Naive B cell (primary cell): ENCODE measurements at regions not wholly inside any gene's neighbourhood (a gene's known extent, or its start where the extent isn't known, plus 50 kb on each side); places are given as distances from the start of the nearest gene placed in this dataset.
"Not testable (repeated sequence)": the region's sequence is repeated elsewhere in the genome, so short reads cannot be mapped to it uniquely, and the experiment has no call there.

ENCODE experiments used
- ATAC-seq, 2 donors: fragments of 150-1000 bp; cut with Tn5 transposase; 2 replicates each; pipeline ENCODE4 v1.10.0; 2021; ENCODE audit warnings: low read depth in 2 of 2, mild to moderate bottlenecking in 2 of 2, moderate library complexity in 2 of 2
- DNase-seq: peaks from one replicate; pipeline ENCODE4 v3.0.0; 2022
- H3K27ac Mint-ChIP-seq, 6 donors: one replicate each; pipeline ENCODE4 v1.8.0; 2020 to 2022; ENCODE audit warnings: mild to moderate bottlenecking in 6 of 6, mixed read lengths in 6 of 6, moderate library complexity in 5 of 6, inconsistent platforms in 2 of 6
- H3K27me3 Mint-ChIP-seq, 3 donors: one replicate each; pipeline ENCODE4 v1.8.0; 2021 to 2022; ENCODE audit warnings: mixed read lengths in 3 of 3, mild to moderate bottlenecking in 1 of 3
- H3K36me3 Mint-ChIP-seq, 2 donors: one replicate each; pipeline ENCODE4 v1.8.0; 2020 to 2022; ENCODE audit warnings: mixed read lengths in 2 of 2, inconsistent platforms in 1 of 2, mild to moderate bottlenecking in 1 of 2
- H3K4me1 Mint-ChIP-seq, 3 donors: one replicate each; pipeline ENCODE4 v1.8.0; 2020 to 2022; ENCODE audit warnings: mixed read lengths in 3 of 3, inconsistent platforms in 1 of 3, mild to moderate bottlenecking in 1 of 3, moderate library complexity in 1 of 3
- H3K4me3 Mint-ChIP-seq, 8 donors: one replicate each; pipeline ENCODE4 v1.8.0; 2020 to 2022; ENCODE audit warnings: mild to moderate bottlenecking in 8 of 8, mixed read lengths in 8 of 8, moderate library complexity in 8 of 8, inconsistent platforms in 2 of 8
- H3K9me3 Mint-ChIP-seq, 7 donors: one replicate each; pipeline ENCODE4 v1.8.0; 2020 to 2022; ENCODE audit warnings: mixed read lengths in 7 of 7, mild to moderate bottlenecking in 5 of 7, inconsistent platforms in 2 of 7, moderate library complexity in 1 of 7

DNA sequence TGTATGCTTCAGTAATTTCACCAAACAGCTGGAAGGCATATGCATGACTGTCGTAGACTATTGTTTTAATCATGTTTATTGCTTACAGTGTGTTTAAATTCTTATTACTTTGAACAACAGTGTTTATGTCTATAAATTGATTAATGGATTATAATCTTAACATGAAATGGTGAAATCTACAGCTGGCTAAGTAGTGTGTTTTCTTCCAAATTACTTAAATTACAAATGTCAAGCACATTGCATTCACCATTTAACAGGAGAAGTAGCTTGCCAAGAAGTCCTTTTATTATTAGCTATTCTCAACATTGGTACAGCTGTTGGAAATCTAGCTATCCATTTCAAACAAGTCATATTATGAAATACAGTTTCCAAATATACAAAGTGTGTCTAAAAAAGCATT, 849.3 kb upstream of the PCDH10 start:
- no peaks in the 10 kb centered on the region for H3K27me3 Mint-ChIP-seq
- no peak for ATAC-seq
- no peaks in the 10 kb centered on the region for H3K36me3 Mint-ChIP-seq
- H3K4me3 Mint-ChIP-seq, result no peak overlapping the region
- DNase-seq, result no peak
- peaks cover 0 to 3% (median 0%) of the 10 kb centered on the region in 7 donors for H3K9me3 Mint-ChIP-seq
- H3K27ac Mint-ChIP-seq, result no peak overlapping the region
- no peaks in the 10 kb centered on the region for H3K4me1 Mint-ChIP-seq

DNA sequence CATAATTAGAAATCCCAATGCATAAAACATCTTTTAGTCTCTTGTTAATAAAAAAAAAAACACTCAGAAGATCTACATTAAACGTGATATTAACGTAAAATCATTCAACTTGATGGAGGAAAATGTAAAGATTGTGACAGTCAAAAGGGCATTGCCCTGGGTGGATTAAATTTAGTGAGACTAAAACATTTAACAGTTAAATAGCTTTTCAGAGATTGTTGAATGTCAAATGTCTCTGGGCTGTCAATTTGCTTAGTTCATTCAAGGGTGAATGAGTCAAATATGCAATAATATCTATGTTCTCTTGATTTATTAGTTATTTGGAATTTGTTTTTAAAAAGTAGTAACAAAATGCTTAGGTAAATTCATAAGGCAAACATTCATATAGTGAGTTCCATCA, 836.6 kb upstream of the PCDH10 start:
- H3K36me3 Mint-ChIP-seq, result no peaks in the 10 kb centered on the region
- DNase-seq (no peak), ATAC-seq (no peak)
- H3K4me1 Mint-ChIP-seq, result no peaks in the 10 kb centered on the region
- no peak overlapping the region for H3K27ac Mint-ChIP-seq
- no peaks in the 10 kb centered on the region for H3K9me3 Mint-ChIP-seq
- H3K4me3 Mint-ChIP-seq, result no peak overlapping the region
- no peaks in the 10 kb centered on the region for H3K27me3 Mint-ChIP-seq

DNA sequence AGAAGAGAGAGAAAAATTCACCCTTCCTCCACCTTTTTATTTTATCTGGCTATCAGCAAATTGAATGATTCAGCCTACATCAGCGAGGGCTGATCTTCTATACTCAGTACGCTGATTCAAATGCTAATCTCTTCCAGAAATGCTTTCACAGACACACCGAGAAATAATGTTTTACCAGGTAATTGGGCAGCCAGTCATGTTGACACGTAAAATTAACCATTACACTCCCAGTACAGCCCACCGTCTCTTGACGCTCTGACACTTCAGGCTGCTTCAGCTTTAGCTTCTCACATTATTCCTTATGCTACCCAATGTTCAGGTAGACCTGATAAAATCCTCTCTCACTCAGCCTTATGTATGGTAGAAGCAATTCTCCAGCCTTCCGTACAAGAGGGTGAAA, 835.2 kb upstream of the PCDH10 start:
- ATAC-seq, result no peak
- H3K27me3 Mint-ChIP-seq, result no peaks in the 10 kb centered on the region
- H3K4me3 Mint-ChIP-seq, result no peak overlapping the region

DNA sequence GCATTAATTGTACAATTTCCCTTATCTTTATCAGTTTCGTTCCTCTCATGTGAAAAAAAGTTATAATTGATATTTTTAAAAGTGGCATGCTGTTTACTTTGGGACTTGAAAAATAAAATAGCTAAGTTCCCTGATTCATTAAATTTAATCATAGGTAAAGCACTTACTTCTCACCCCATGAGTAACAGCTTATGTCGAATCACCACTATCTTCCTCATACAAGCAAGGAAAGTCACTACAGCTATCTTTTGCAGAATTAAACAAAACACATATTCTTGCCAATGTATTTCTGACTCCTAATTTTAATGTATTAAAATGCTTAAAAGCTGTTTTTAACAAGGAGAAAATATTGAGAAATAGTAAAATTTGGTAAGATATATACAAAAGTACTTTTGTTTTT, 832.4 kb upstream of the PCDH10 start:
- Mint-ChIP-seq H3K27ac (no peak overlapping the region), H3K9me3 (peaks cover 0 to 4% (median 0%) of the 10 kb centered on the region in 7 donors), H3K4me3 (no peak overlapping the region), H3K27me3 (no peaks in the 10 kb centered on the region), H3K4me1 (no peaks in the 10 kb centered on the region), H3K36me3 (no peaks in the 10 kb centered on the region)
- ATAC-seq (no peak), DNase-seq (no peak)

More for the DNA sequence above, 835.2 kb upstream of the PCDH10 start:
- H3K9me3 Mint-ChIP-seq, result no peaks in the 10 kb centered on the region
- no peak for DNase-seq
- no peaks in the 10 kb centered on the region for H3K4me1 Mint-ChIP-seq
- no peak overlapping the region for H3K27ac Mint-ChIP-seq
- no peaks in the 10 kb centered on the region for H3K36me3 Mint-ChIP-seq

DNA sequence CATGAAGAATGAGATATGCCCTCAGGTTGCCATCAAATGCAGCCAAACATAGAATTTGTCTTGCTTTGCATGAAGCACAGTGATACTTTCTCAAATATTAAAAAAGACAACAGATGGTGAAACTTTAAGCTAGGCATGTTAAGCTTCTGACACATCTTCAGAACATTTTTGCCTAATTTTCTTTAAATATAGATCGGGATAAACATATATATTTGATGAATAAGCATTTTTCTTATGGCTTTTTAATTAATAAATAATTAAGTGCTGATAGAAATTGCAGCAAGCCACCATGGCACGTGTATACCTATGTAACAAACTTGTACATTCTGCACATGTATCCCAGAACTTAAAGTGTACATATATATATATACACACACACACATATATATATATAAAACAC, 831.2 kb upstream of the PCDH10 start:
- H3K36me3 Mint-ChIP-seq, result no peaks in the 10 kb centered on the region

DNA sequence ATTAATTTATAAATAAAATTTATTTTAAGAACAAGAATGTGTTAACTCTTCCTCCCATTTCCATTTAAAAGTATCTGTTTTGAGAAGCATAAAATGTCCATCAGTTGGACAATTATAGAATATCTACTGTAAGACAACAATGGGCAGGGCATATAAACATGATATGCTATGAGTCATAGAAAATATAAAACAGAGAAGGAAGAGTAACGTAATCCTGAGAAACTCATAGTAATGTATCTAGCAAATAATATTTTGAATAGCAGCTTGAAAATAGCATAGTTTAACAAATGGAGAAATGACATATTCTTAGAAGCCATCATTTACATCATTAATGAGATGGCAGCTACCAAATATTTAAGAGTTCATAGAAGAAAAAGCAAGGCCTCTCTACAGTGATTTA, 820.3 kb upstream of the PCDH10 start:
- H3K27ac Mint-ChIP-seq, result no peak overlapping the region
- H3K9me3 Mint-ChIP-seq, result peaks cover 0 to 2% (median 0%) of the 10 kb centered on the region in 7 donors
- no peaks in the 10 kb centered on the region for H3K36me3 Mint-ChIP-seq
- no peaks in the 10 kb centered on the region for H3K27me3 Mint-ChIP-seq
- no peak overlapping the region for H3K4me3 Mint-ChIP-seq
- no peaks in the 10 kb centered on the region for H3K4me1 Mint-ChIP-seq
- no peak for ATAC-seq
- DNase-seq, result no peak

More for the DNA sequence above, 831.2 kb upstream of the PCDH10 start:
- Mint-ChIP-seq H3K4me1 (no peaks in the 10 kb centered on the region), H3K9me3 (peaks cover 0 to 5% (median 0%) of the 10 kb centered on the region in 7 donors), H3K27ac (no peak overlapping the region), H3K27me3 (no peaks in the 10 kb centered on the region), H3K4me3 (no peak overlapping the region)
- DNase-seq (no peak), ATAC-seq (no peak)

DNA sequence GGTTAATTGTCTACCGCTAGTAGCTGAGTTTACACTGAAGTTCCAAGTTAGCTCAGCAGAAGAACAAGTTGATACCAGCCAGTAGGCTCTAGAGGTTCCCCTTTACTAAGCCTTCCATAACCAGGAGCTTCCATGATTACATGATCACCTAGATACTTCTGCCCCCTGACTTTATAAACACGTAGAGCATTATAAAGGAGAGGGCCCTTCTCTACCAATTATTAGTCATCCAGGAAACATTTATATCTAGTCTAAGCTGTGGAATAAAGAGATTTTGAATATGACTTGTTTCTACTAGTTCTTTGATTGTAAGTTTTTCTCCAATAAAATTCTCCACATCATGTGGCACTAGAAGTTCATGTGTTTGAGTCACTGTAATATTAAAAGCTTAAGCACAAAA, 818.1 kb upstream of the PCDH10 start:
- no peak overlapping the region for H3K27ac Mint-ChIP-seq
- ATAC-seq (no peak), DNase-seq (no peak)
- H3K4me1 Mint-ChIP-seq, result no peaks in the 10 kb centered on the region
- no peaks in the 10 kb centered on the region for H3K36me3 Mint-ChIP-seq
- peaks cover 0 to 2% (median 0%) of the 10 kb centered on the region in 7 donors for H3K9me3 Mint-ChIP-seq
- no peak overlapping the region for H3K4me3 Mint-ChIP-seq
- no peaks in the 10 kb centered on the region for H3K27me3 Mint-ChIP-seq

DNA sequence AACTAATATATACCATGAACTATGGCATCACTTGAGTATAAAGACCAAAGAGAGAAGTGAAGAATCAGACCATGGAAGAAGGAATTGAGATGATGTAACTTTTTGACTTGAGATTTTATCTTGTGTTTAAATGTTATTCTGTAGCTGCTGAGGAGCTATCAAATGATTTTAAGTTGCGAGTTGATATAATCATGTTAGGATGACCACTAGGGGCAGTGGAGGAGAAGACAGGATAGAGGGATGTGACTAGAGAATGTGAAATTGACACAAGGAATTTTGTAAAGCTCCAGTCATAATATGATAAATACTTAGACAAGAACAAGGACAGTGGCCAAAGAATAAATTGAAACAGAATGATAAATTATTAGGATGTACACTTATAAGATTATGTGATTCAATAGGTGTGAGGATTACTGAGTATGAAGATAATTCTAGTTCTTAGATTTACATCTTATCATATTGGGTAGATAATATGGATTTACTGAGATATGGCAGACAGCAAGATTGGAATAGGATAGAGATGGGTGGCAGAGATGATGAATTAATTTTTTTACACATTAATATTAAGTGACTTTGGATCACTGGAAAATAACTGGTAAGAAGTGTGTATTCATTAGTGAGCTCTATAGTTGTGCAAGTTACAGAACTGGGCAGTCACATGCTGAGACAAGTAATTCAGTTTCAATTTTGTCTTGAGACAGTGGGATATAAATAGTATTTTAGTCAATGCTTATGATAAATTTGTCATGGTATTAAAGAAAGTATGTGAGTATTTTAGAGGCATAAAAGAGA, 816.0 kb upstream of the PCDH10 start:
- no peak for ATAC-seq
- no peak overlapping the region for H3K27ac Mint-ChIP-seq
- H3K27me3 Mint-ChIP-seq, result no peaks in the 10 kb centered on the region
- H3K4me1 Mint-ChIP-seq, result no peaks in the 10 kb centered on the region
- H3K9me3 Mint-ChIP-seq, result peaks cover 0 to 2% (median 0%) of the 10 kb centered on the region in 7 donors
- DNase-seq, result no peak
- H3K4me3 Mint-ChIP-seq, result no peak overlapping the region
- no peaks in the 10 kb centered on the region for H3K36me3 Mint-ChIP-seq

DNA sequence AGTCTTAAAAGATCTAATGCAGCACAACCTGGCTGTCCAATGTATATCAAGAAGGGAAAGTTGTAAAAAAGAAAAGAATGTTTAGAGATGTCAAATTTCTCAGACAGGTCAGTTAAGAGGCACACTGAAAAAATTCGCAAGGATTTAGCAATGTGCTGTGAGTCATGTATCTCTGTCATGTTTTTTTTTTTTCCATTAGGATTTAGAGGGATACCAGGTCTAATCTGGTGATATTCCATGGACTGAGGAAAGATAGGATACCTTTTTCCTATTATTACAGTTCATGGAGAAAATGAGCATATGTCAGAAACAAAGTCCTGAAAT, 815.4 kb upstream of the PCDH10 start:
- ATAC-seq (no peak), DNase-seq (no peak)
- Mint-ChIP-seq H3K36me3 (no peaks in the 10 kb centered on the region), H3K27me3 (no peaks in the 10 kb centered on the region), H3K9me3 (peaks cover 0 to 4% (median 0%) of the 10 kb centered on the region in 7 donors), H3K27ac (no peak overlapping the region), H3K4me1 (no peaks in the 10 kb centered on the region), H3K4me3 (no peak overlapping the region)

DNA sequence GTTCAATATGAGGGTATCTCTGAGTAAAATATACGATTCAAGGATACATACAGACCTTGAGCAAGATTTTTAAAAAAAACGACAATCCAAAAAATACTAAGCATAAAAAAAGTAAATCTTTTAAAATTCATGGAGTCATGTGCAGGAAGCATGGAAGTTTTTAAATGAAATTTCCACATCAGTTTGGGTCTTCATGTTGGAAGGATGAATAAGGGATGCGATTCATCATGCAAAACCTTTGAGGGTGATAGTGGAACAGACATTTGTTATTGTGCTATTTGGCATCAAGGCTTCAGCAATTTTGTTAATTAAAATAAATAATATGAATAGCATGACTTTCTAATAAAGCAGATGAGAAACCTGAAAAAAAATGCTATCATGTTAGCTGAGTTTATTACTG, 815.0 kb upstream of the PCDH10 start:
- no peak overlapping the region for H3K27ac Mint-ChIP-seq
- no peaks in the 10 kb centered on the region for H3K36me3 Mint-ChIP-seq
- no peak overlapping the region for H3K4me3 Mint-ChIP-seq
- no peak for DNase-seq
- H3K27me3 Mint-ChIP-seq, result no peaks in the 10 kb centered on the region
- H3K4me1 Mint-ChIP-seq, result no peaks in the 10 kb centered on the region
- ATAC-seq, result no peak
- peaks cover 0 to 4% (median 0%) of the 10 kb centered on the region in 7 donors for H3K9me3 Mint-ChIP-seq

DNA sequence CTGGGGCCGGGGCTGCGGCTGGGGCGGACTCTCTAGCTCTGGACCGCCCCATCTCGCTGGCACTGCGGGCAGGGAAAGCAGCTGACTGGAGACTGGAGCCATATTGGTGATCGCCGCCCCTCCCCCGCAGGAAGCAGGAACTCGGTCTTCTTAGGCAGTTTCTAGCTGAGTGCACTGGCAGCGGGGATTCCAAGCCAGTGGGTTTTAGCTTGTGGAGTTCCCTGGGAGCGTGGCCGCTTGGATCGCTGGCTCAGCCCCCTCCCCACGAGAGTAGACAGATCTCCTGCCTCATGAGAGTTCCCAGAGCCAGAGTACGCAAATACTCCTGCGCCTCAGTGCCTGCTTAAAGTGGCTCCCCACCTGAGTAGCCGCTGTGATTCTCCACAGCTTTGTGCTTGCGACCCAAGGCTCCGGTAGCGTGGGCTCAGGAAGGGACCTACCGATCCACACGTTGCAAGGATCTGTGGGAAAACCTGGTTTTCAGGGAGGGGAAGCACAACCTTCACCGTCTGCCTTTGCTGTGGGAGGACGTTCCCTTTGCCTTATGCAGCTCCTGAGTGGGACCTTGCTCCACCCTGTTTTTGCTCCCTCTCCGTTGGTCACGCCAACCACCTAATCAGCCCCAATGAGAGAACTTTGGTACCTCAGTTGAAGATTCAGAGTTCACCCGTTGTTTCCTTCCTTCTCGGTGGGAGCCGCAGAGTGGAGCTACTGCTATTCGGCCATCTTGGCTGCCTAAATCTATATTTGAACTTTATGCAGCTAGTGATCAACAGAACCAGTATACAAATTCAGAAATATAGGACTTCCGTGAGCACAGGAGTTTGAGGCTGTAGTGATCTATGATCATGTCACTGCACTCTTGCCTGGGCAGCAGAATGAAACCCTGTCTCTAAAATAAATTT, 803.9 kb upstream of the PCDH10 start:
- no peak for ATAC-seq
- H3K4me3 Mint-ChIP-seq, result no peak overlapping the region
- no peak for DNase-seq
- no peaks in the 10 kb centered on the region for H3K4me1 Mint-ChIP-seq
- H3K27me3 Mint-ChIP-seq, result no peaks in the 10 kb centered on the region
- no peaks in the 10 kb centered on the region for H3K36me3 Mint-ChIP-seq
- peaks cover 0 to 8% (median 0%) of the 10 kb centered on the region in 7 donors for H3K9me3 Mint-ChIP-seq
- no peak overlapping the region for H3K27ac Mint-ChIP-seq

DNA sequence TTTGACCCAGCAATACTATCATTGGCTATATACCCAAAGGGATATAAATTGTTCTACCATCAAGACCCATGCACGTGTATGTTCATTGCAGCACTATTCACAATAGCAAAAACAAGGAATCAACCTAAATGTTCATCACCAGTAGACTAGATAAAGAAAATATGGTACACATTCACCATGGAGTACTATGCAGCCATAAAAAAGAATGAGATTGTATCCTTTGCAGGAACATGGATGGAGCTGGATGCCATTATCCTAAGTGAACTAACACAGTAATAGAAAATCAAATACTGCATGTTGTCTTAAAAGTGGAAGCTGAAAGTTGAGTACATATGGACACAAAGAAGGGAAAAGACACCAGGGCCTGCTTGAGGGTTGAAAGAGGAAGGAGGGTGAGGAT, 803.1 kb upstream of the PCDH10 start:
- DNase-seq (no peak), ATAC-seq (no peak)
- no peaks in the 10 kb centered on the region for H3K36me3 Mint-ChIP-seq
- H3K27me3 Mint-ChIP-seq, result no peaks in the 10 kb centered on the region
- no peak overlapping the region for H3K27ac Mint-ChIP-seq
- peaks cover 0 to 8% (median 0%) of the 10 kb centered on the region in 7 donors for H3K9me3 Mint-ChIP-seq
- H3K4me1 Mint-ChIP-seq, result no peaks in the 10 kb centered on the region
- no peak overlapping the region for H3K4me3 Mint-ChIP-seq

DNA sequence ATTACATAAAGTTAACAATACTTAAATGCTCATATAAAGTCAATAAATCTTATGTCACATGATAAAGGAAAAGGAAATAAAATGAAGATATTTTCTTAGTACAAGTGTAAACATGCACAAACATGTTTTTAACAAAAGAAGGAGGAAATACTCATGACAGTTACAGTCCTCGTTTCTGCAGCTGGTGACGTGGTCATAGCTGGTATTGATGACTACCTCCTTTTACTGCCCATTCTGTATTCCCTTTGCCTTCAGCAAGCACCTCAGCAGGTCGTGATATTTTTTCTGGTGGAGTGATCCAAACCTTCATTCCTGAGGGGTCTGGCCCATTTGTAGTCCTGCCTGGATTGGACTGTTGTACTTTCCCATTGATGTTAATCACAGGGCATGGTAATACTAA, 797.5 kb upstream of the PCDH10 start:
- not testable (repeated sequence) for H3K36me3 Mint-ChIP-seq, H3K4me1 Mint-ChIP-seq, ATAC-seq, DNase-seq, H3K27me3 Mint-ChIP-seq, H3K27ac Mint-ChIP-seq, H3K4me3 Mint-ChIP-seq
- peaks cover 0 to 12% (median 8%) of the 10 kb centered on the region in 7 donors for H3K9me3 Mint-ChIP-seq

DNA sequence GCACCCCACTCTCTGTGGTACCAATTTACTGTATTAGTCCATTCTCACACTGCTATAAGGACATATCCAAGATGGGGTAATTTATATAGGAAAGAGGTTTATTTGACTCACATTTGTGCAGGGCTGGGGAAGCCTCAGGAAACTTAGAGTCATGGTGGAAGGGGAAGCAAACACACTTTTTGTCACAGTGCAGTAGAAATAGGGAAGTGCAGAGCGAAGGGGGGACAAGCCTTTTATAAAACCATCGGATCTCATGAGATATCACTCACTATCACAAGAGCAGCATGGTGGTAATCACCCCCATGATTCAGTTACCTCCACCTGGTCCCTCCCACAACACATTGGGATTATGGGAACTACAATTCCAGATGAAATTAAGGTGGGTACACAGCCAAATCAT, 766.9 kb upstream of the PCDH10 start:
- DNase-seq, result no peak
- no peaks in the 10 kb centered on the region for H3K27me3 Mint-ChIP-seq
- ATAC-seq, result no peak
- no peaks in the 10 kb centered on the region for H3K36me3 Mint-ChIP-seq
- H3K27ac Mint-ChIP-seq, result no peak overlapping the region
- H3K4me3 Mint-ChIP-seq, result no peak overlapping the region
- peaks cover 0 to 7% (median 0%) of the 10 kb centered on the region in 7 donors for H3K9me3 Mint-ChIP-seq
- no peaks in the 10 kb centered on the region for H3K4me1 Mint-ChIP-seq
